ENCODE measurements at regions not wholly inside any gene's neighbourhood (a gene's known extent, or its start where the extent isn't known, plus 50 kb on each side); places are given as distances from the start of the nearest gene placed in this dataset.

DNA sequence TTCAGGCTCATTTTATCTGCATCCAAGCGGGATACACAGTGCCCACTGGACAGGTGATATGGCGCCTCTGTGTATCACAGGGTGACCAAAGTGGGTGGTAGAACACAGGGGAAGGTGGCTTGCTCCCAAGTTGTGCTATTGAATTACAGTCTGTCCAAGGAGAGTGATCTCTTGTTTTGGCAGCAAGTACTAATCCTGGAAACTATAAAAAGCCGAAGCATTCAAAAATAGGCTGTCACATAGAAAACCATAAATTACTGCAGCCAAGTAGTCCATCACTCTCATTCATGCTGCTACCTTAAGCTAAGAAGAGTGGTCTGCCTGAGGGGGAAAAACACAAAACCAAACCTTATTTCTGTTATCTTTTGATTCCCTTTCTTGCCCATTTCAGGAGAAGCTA is 237.1 kb upstream of the POU3F3 start:
- DNase-seq (ENCODE audit: low read depth), result no peak

DNA sequence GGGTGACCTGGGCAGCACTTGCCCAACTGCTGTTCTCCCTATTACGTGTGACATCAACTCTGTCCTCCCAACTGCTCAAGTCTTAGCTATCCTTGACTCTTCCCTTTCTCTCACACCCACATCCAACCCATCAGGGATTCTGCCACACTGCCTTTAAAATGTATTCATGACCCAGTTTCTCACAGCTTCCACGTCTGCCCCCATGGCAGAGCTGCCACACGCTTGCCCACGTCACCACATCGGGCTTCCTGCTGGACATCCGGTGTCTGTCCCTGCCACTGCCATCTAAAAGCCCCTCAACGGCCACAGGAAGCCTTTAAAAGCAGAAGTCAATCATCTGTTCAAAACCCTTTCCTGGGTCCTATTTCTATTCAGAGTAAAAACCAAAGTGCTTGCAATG is 233.1 kb upstream of the POU3F3 start:
- no peak for DNase-seq (ENCODE audit: low read depth)

DNA sequence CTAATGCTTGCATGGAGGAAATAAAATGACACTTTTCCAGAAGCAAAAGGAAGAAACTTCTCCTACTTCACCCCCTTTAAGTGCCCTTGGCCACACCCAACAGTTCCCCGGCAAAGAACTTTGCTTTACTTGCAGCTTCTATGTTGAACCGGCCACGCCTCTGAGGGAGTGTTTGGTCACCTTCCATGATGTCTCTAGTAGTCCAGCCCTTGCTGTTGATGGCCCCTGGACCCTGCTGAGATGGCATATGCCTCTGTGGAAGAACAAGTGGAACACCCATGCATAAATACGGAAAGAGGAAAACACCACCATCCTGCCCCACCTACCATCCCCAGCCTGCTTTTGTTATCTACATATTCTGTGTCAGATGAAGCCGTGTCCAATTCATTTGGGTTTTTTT is 218.3 kb upstream of the POU3F3 start:
- no peak for DNase-seq (ENCODE audit: low read depth)

DNA sequence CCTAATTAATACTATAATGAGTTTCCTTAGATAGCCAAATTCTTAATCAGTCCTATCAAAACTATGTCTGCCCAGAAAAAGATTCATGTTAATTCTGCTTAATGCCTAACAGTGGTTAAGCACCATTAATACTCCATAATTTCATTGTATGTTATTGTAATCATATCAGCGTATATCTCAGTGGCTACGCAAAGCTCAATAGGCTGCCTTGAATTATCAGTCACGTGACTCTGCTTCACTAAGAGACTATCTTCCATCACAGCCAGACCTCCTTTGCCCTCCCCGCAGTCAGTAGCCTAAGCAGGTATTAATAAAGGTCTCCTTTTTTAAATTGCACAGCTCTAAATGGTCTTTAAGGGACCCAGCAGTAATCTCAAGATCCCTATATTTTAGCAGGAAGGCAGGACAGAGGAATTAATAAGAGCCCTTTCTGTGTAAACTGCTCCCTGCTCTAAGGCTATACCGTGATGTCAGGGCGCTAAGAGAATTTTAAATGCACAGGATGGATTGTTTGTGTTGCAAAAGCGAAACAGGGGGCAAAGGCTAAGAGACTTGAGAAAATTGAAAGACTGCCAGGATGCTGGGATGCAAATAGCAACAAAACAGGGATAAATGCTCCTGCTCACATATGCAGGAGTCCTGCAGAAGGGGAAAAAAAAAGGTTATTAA is 215.6 kb upstream of the POU3F3 start:
- DNase-seq (ENCODE audit: low read depth), result no peak

DNA sequence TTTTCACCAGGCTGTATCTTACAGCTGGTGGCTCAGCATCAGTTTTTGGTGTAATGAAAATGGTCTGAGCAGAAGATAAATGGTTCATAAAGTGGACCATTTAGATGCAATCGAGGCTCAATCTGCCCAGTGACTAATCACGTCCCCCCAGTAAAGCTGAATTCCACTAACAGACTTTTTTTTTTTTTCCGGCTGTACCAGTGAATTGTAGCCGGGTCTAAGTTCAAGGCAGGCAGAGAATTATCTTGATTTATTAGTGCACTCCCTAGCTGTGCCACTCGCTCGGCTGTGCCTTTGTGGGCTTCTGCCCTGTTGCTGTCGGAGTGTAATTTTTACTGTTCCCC is 215.1 kb upstream of the POU3F3 start:
- DNase-seq (ENCODE audit: low read depth), result no peak

DNA sequence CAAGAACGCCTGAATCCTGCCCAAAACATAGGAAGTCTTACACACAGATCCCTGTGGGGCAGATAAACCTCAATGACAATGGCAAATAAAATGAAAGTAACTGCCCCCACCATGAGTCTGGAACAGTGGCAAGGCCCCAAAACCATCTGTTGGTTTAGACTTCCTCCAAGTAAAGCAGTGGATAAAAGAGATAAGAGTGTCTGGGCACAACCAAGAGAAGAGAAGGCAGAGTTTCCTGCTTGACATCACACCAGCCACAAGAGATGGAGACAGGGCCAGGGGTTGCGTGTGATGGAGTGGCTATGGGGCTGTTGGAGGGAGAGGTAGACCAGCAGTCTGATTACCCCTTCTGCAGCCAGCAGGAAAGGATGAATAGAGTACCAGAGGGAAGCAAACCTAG is 212.1 kb upstream of the POU3F3 start:
- no peak for DNase-seq (ENCODE audit: low read depth)

DNA sequence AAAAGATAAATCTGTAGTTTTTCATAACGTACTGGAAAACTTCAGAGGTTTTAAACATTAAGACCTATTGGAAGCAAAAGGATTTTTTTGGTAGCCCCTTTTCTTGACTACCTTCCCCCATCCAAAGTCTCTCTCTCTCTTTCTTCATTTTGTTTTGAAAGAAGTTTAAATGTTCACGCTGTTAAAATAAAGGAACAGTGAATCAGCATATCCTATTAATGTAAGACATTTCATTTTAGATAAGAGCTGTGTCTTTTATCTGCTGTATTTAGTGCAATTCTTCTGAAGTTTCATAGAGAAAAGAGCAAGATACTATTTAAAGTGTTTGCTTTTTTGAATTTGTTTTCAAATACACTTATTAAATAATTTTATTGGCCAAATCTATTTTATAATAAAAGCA is 205.5 kb upstream of the POU3F3 start:
- DNase-seq (ENCODE audit: low read depth), result no peak

DNA sequence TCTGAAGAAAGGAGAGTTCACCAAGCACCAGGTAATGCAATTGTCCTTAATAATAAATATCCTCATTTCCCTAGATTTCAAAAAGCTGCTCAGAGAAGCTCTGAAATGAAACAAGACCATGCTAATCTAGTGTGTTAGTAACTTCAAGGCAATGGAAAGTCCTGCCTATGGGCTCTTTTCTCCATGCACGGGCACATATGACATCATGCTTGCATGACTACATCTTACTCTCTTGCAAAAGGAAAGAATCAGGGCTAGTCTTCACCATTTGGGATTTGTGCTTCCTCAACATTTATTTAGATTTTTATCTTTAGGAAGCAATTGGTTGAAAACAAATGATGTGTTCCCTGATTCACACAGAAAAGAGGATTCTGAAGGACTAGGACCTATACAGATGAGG is 204.0 kb upstream of the POU3F3 start:
- DNase-seq (ENCODE audit: low read depth), result no peak

DNA sequence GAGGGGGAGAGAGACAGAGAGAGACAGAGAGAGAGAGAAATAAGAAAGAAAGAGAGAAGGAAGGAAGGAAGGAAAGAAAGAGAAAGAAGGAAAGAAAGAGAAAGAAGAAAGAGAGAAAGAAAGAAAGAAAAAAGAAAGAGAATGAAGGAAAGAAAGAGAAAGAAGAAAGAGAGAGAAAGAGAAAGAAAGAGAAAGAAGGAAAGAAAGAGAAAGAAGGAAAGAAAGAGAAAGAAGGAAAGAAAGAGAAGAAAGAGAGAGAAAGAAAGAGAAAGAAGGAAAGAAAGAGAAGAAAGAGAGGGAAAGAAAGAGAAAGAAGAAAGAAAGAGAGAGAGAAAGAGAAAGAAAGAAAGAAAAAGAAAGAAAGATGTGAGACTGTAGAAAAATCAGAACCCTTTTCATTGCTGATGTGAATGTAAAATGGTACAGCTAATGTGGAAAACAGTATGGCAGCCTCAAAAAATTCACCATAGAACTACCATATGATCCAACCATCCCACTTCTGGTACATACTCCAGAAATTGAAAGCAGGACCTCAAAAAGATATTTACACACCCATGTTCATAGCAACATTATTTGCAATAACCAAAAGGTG is 203.4 kb upstream of the POU3F3 start:
- no peak for DNase-seq (ENCODE audit: low read depth)

DNA sequence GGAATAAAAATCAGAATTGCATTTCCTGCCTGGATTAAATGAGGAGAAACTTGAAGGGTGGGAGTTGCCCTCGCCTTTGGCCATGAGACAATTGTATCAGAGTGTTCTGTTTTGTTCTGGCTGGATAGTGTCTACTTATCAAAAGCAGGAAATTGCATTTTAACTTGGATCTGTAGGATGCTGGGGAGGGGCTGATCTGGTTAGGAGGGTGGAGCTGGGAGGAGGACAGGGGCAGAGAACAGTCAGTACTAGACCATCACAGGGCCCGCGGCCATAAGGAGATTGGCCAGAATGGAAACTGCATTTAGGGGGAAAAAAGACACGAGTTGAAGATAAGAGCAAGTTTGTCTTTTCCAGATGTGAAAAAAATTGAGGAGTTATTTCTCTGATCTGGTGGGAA is 199.1 kb upstream of the POU3F3 start:
- DNase-seq (ENCODE audit: low read depth), result no peak

DNA sequence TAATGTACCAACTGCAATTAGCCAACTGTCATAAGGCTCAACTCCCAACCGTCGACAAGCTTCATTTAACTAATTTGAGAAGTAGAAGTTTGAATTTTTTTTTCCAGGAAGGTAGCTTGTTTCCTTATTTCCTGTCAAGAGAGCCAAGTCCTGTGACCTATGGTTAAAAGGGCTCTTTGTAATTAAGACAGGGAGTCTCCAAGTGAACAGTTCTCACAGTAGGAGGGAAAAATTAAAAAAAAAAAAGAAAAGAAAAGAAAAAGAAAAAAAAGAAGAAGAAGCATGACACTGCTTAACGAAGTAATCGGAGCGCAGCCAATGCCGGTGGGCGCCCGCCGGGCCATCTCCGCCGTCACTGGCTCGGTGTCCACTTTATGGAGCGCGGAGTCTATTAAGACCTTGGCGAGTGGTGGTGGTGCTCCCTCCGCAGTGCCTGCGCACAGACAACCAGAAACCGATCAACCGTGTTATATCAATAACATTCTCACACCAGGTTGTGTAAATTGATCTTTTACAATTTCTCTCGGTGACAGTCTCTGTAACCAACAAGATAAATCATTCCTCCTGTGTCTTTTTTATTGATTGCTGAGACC is 197.2 kb upstream of the POU3F3 start:
- DNase-seq (ENCODE audit: low read depth), result no peak

DNA sequence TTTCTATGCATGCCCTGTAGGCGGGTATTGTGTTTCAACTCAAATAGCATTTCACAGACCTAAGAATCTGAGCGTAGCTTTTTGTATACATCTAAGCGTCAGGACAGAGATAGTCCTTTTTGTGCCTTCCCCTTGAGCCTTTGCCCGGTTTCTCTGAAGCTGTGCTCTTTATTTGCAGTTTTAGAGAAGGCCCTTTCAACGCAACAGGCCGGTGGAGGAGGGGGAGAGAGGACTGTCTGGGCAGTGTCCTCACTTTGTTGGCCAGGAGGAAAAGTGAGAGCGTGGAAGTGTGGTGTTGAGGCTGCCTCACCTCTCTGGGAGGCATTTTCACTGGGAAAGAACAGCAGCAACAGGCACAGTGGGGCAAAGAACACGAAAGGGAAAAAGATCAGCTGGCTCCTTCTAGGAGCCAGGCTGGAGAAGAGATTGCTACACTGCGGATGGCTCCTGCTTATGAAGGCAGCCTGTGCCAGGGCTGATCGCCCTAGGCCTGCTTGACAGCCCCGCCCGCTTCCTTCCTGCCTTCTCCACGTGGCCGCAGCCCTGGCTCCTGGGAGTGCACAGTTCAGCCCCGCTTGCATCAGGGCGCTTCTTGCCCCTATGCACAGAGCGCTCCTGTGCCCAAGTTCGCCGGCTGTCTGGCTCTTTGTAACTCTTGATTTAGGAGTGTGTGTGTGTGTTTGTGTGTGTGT is 195.6 kb upstream of the POU3F3 start:
- DNase-seq (ENCODE audit: low read depth), result no peak

DNA sequence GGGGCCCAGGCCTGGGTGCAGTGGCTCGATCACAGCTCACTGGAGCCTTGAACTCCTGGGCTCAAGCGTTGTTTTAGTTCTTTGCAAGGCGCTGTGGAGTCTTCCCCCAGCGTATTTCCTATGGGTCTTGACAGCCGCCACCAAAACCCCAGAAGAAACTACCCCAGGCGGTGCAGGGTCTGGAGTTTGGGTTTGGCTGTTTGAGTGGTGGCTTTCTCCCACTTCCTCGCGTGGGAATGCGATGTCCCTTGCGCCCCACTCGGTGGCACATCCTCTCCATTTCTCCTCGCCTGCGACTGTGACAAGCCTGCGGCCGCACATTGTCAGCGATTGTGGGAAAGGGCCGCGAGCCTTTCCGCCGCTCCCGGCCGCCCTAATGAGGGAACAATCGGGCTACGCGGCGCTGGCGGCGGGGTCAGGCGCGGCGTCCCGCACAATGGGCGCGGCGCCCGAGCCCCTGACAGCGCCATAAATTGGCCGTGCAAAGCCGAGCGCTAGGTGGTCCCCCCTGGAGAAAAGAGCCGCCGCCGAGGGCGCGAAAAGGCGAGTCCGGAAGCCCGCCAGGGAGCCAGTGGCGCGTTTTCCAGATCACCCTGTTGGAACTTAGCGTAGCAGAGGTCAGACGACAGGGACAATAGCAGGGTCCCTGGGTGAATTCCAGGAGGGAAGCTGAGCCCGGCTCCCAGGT is 194.9 kb upstream of the POU3F3 start:
- DNase-seq (ENCODE audit: low read depth), result no peak

DNA sequence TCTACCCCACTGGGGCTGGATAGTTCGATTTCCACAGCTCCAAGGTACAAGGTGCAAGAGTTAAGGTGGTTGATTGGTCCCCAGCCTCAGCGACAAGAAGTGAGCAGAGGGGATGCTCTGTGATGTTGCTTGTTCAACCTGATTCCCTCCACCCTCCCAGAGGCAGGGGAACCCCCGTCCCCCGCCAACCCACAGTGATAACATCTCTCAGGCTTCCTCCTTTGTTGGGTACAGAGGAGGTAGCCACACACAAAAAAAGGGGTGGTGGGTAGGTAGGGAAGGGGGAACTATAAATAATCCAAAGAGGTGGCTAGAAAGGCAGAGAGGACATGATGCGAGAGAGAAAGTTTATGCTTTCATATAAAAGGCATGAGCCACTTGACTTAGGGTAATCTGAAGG is 192.9 kb upstream of the POU3F3 start:
- DNase-seq (ENCODE audit: low read depth), result no peak

DNA sequence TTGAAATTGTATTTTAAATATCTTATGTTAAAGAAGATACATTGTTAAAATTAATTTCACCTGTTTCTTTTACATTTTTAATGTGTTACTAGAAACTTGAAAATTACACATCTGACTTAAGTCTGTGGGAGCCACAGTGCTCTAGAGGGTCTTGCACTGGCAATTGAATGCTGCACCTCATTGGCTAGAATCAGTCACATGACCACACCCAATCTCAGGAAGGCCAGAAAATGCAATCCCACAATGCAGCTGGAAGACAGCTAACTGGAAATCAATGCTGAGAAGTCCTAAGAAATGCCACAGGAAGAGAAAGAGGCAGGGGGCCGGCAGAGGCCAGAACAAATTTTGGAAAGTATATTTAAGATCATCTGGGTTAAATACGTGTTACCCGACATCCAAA is 189.2 kb upstream of the POU3F3 start:
- DNase-seq (ENCODE audit: low read depth), result no peak

DNA sequence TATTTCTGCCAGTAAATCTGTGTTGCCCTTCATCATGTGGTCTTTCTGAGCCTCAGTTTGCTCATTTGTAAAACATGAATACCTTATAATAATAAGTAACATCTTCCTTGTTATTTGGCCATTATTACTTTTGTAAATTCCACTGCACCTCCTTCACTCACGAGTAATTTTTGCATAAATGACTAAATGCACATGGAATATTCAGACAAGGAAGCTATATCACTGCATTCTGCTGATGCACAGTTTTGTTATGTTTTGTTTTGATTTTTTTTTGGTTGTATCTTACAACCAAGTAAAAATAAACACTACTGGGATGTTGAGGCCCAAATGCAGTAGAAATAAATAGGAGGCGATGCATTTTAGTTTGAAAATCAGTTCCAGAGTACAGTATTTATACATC is 185.3 kb upstream of the POU3F3 start:
- DNase-seq (ENCODE audit: low read depth), result no peak

DNA sequence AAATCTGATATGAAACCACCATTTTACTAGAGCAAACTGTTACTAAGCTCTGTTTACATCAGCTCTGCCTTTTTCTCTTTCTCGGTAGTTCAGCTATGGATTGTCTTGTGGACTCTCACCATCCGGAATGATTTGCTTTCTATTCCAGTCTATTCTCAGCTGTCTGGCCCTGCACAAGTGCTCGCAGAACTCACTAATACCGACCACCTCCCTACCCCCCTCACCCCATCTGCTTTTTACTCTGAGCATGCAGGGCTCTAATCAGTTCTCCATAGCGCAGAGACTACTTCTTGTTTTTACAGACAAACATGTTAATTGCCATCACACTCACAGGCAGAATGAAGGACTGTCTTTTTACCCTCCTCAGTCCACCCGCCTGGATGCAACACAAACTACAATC is 180.7 kb upstream of the POU3F3 start:
- no peak for DNase-seq (ENCODE audit: low read depth)

DNA sequence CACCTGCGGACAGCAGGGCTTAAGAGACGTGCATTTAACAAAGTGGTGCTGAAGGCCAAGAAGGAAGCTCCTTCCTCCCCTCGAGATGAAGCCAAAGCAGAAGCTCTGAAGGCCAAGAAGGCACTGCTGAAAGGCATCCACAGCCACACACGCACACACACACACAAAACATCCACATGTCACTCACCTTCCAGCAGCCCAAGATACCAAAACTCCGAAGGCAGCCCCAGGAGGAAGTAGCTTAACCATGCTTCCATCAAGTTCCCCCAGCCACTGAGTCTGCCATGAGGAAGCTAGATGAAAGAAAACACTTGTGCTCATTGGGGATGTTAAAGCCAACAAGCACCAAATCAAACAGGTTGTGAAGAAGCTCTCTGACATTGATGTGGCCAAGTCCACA is 175.7 kb upstream of the POU3F3 start:
- DNase-seq (ENCODE audit: low read depth), result no peak

DNA sequence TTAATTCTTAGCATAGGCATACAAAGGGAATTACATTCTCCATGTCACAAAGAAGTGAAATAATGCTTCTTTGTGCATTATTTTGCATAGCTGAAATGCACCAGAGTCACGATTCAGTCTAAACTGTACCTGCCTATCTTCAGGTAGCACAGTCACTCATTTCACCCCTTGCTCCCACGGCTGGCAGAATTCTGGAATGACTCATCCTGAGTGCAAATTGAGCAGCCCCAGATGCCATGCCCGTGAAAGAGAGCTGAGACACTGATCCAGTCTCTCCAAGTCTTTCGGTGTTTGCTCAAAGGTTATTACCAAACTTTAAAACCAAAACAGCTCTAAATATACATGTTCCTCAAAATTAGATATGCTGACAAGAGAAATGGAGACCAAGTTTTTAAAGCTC is 168.3 kb upstream of the POU3F3 start:
- DNase-seq (ENCODE audit: low read depth), result no peak

DNA sequence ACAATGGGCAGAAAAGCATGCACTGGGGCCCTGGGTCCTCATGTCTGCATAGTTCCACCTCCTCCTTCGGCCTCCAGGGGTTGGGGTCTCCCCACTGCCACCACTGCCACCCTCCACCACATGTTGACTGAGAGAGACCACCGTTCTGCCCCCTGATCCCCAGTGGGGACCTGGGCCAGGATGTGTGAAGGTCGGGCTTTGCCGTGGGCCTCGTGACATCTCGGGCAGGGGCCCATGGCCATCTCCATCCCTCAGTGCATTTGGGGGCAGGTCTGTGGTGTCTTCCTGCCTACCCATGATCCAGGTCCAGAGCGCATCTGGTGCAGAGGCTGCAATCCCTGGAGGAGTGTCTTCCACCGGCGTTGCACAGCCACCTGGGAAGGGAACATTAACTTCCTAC is 166.8 kb upstream of the POU3F3 start:
- DNase-seq (ENCODE audit: low read depth), result no peak

DNA sequence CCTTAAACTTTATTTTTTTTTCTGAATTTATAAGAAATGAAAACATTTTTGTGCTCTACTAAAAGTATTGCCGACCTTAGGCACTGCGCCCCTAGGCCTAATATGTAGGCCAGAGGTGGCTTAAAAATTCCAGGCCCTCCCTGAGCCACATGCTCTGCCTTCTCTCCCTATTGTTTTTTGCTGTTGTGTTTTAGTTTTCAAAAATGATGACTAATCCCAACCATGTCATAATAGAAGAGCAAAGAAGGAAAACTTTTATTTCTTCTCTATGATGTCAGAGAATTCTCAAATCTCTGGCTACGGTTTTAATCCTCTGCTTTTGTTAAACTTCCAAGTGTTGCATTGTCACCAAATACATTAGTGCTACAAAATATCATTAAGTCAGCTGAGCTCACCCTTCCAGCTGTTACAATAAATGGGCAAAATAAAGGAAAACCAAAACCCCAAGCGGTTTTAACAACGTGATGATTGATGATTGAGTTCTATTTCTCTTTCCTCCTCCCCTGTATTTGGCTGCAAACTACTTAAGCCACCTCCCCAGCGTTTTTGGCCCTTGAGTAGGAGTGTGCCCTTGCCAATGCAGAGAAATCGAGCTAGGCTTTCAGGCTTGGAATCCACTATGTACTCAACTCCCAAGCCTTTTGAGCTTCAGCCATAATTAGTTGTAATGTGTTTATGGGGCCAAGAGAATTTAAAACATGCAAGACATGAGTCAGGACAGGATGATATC is 163.5 kb upstream of the POU3F3 start:
- no peak for DNase-seq (ENCODE audit: low read depth)

DNA sequence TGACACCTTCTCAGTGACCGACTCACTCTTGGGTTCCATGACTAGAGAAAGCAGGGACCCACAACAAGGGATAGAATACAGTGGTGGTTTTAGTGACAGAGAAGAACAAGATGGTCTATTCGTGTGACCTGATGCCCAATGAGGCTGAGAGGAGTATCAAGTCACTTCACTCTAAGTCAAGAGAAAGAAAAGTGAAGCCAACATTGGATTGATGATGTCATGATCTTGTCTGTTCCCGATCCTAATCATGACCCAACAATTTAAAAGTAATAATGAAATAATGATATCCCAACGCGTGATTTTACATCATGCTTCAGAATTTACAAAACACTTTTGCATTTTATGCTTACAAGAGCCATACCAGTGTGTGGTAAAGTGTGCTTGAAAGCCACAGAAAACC is 155.6 kb upstream of the POU3F3 start:
- no peak for DNase-seq (ENCODE audit: low read depth)

All from EH (cell line).